OCI-LY7 (cell line): ENCODE measurements at regions not wholly inside any gene's neighbourhood (a gene's known extent, or its start where the extent isn't known, plus 50 kb on each side); places are given as distances from the start of the nearest gene placed in this dataset.

Source experiments
- BruUV-seq: library from RNA; stranded (reverse); fragments of 400-500 nt; replicated peaks from 2 replicates; lab custom pipeline; 2021; lab: Mats Ljungman, UMichigan
- CTCF ChIA-PET: fragments of 300-600 bp; sonication (Branson Sonifier 250); formaldehyde crosslinking; loops from one replicate; lab custom pipeline; 2022; ENCODE audit warnings: antibody characterized with exemption; ENCODE audit not compliant: unreplicated experiment; lab: Charles Lee
- POLR2A ChIA-PET: fragments of 300-600 bp; sonication (Branson Sonifier 250); formaldehyde crosslinking; loops from one replicate; lab custom pipeline; 2022; ENCODE audit warnings: antibody characterized with exemption; lab: Charles Lee
- DNase-seq: peaks from one replicate; pipeline ENCODE4 v3.0.0-alpha.2; 2015; ENCODE audit warnings: low spot score
- H2AFZ ChIP-seq: fragments of 200-600 bp; sonication (generic), shearing (Covaris generic); 2 replicates; pipeline ENCODE4 v1.6.1; 2014; ENCODE audit warnings: mild to moderate bottlenecking, antibody characterized with exemption, low read length, moderate library complexity
- H3K27ac ChIP-seq: fragments of 200-600 bp; sonication (generic); 2 replicates; pipeline ENCODE4 v1.5.1; 2014; ENCODE audit warnings: mixed run types, low read depth, mild to moderate bottlenecking, moderate library complexity, low read length, inconsistent platforms; ENCODE audit not compliant: poor library complexity, severe bottlenecking
- H3K36me3 ChIP-seq: fragments of 200-600 bp; sonication (generic); 2 replicates; pipeline ENCODE4 v1.6.1; 2014; ENCODE audit warnings: mild to moderate bottlenecking, antibody characterized with exemption, low read length, moderate library complexity, mixed read lengths; ENCODE audit not compliant: insufficient read depth
- H3K4me1 ChIP-seq: fragments of 200-600 bp; sonication (generic); 2 replicates; pipeline ENCODE4 v1.5.1; 2014; ENCODE audit warnings: mild to moderate bottlenecking, low read length; ENCODE audit not compliant: insufficient read depth, poor library complexity, severe bottlenecking
- H3K4me2 ChIP-seq: fragments of 200-600 bp; sonication (generic); 2 replicates; pipeline ENCODE4 v1.6.1; 2014; ENCODE audit warnings: mild to moderate bottlenecking, low read length
- H3K4me3 ChIP-seq: fragments of 200-600 bp; sonication (generic); 2 replicates; pipeline ENCODE4 v1.5.1; 2014; ENCODE audit warnings: mild to moderate bottlenecking, low read depth, low read length; ENCODE audit not compliant: poor library complexity, severe bottlenecking
- H3K79me2 ChIP-seq: fragments of 200-600 bp; sonication (generic); 2 replicates; pipeline ENCODE4 v1.6.1; 2016; ENCODE audit warnings: low read depth, mild to moderate bottlenecking, low read length, moderate library complexity, mixed read lengths; ENCODE audit not compliant: insufficient read depth
- H3K9me2 ChIP-seq: fragments of 200-600 bp; sonication (generic); 2 replicates; pipeline ENCODE4 v1.6.1; 2016; ENCODE audit warnings: mild to moderate bottlenecking, low read length, mixed read lengths; ENCODE audit not compliant: insufficient read depth
- H3K9me3 ChIP-seq: fragments of 200-600 bp; sonication (generic); 2 replicates; pipeline ENCODE4 v1.6.1; 2014; ENCODE audit warnings: mild to moderate bottlenecking, mixed run types, low read length, mixed read lengths
- H4K20me1 ChIP-seq: fragments of 200-600 bp; sonication (generic); 2 replicates; pipeline ENCODE4 v1.6.1; 2014; ENCODE audit warnings: mild to moderate bottlenecking, antibody characterized with exemption, low read length, moderate library complexity, mixed read lengths; ENCODE audit not compliant: insufficient read depth
- EZH2phosphoT487 ChIP-seq: fragments of 200-600 bp; sonication (generic); IDR thresholded peaks from 2 replicates; pipeline ENCODE4 v1.6.1; 2018; ENCODE audit warnings: low read depth, borderline replicate concordance, mild to moderate bottlenecking, mixed run types, antibody characterized with exemption, low read length, moderate library complexity, mixed read lengths
- intact Hi-C: fragments of 100-400 bp; cut with micrococcal nuclease; formaldehyde crosslinking; loops from one replicate; pipeline ENCODE4 v1.10.0; 2022; ENCODE audit not compliant: unreplicated experiment
- TF ChIP-seq, protein P1 (sequence below): fragments of 200-600 bp; sonication (generic); conservative IDR thresholded peaks from 2 replicates; pipeline ENCODE4 v1.5.1; 2014; ENCODE audit warnings: mild to moderate bottlenecking, antibody characterized with exemption, low read length, moderate library complexity, mixed read lengths

GRCh38 chr7:26593393-26593792 lies 271.0 kb downstream of the SKAP2 start:
- TF ChIP-seq EZH2phosphoT487: no peak
- TF ChIP-seq, protein P1, sequence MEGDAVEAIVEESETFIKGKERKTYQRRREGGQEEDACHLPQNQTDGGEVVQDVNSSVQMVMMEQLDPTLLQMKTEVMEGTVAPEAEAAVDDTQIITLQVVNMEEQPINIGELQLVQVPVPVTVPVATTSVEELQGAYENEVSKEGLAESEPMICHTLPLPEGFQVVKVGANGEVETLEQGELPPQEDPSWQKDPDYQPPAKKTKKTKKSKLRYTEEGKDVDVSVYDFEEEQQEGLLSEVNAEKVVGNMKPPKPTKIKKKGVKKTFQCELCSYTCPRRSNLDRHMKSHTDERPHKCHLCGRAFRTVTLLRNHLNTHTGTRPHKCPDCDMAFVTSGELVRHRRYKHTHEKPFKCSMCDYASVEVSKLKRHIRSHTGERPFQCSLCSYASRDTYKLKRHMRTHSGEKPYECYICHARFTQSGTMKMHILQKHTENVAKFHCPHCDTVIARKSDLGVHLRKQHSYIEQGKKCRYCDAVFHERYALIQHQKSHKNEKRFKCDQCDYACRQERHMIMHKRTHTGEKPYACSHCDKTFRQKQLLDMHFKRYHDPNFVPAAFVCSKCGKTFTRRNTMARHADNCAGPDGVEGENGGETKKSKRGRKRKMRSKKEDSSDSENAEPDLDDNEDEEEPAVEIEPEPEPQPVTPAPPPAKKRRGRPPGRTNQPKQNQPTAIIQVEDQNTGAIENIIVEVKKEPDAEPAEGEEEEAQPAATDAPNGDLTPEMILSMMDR: no peak
- Histone ChIP-seq H3K4me1 (no peaks in the 10 kb centered on the region), H3K9me2 (no peaks in the 10 kb centered on the region), H4K20me1 (no peaks in the 10 kb centered on the region), H3K27ac (no peak overlapping the region), H3K4me2 (no peak overlapping the region), H3K36me3 (no peaks in the 10 kb centered on the region), H3K9me3 (no peaks in the 10 kb centered on the region), H3K4me3 (no peak overlapping the region), H2AFZ (no peak overlapping the region), H3K79me2 (no peaks in the 10 kb centered on the region)
- DNase-seq: no peak
- POLR2A ChIA-PET: no interaction called here
- BruUV-seq: no TSS peak
- intact Hi-C loops: no loop called here
- CTCF ChIA-PET: no interaction called here

GRCh38 chr7:26593896-26594295 lies 270.5 kb downstream of the SKAP2 start:
- Histone ChIP-seq H4K20me1 (no peaks in the 10 kb centered on the region), H3K79me2 (no peaks in the 10 kb centered on the region), H3K27ac (no peak overlapping the region), H3K4me1 (no peaks in the 10 kb centered on the region), H3K36me3 (no peaks in the 10 kb centered on the region), H3K4me2 (no peak overlapping the region), H2AFZ (no peak overlapping the region), H3K4me3 (no peak overlapping the region), H3K9me3 (no peaks in the 10 kb centered on the region), H3K9me2 (no peaks in the 10 kb centered on the region)
- ChIA-PET CTCF (no interaction called here), POLR2A (interaction anchor here (0.5 kb wide), 1 partner anchor 18 kb away, joined by 3 read pairs; no protein-coding TSS in a partner anchor)
- TF ChIP-seq, protein P1: no peak
- TF ChIP-seq EZH2phosphoT487: no peak
- DNase-seq: no peak
- intact Hi-C loops: no loop called here
- no TSS peak for BruUV-seq

DNA sequence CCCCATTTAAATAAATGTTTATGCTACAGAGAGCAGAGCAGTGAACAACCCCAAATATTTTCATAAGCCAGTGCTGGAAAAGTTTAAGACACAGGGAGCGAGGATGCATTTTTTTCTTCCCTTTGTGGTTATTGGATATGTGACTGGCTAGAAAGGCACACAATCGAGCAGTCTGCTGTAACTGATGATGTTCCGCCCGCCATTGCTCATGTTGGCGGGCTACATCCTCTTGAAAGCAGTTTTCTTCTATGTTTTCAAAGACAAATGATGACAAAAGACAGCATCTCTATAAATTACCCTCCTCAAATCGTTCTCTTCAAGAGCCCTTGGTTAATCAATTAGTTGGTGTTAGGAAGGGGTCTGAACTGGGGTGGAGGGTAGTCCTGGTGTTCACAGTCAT lies 269.8 kb downstream of the SKAP2 start:
- DNase-seq: no peak
- ChIA-PET CTCF (no interaction called here), POLR2A (no interaction called here)
- H2AFZ ChIP-seq: no peak overlapping the region
- intact Hi-C loops: no loop called here
- H3K4me1 ChIP-seq: no peaks in the 10 kb centered on the region
- H3K36me3 ChIP-seq: no peaks in the 10 kb centered on the region
- H3K9me3 ChIP-seq: no peaks in the 10 kb centered on the region
- no peak overlapping the region for H3K4me2 ChIP-seq
- TF ChIP-seq EZH2phosphoT487: no peak
- TF ChIP-seq, protein P1: no peak
- no peak overlapping the region for H3K4me3 ChIP-seq
- H3K9me2 ChIP-seq: no peaks in the 10 kb centered on the region
- no peak overlapping the region for H3K27ac ChIP-seq
- no TSS peak for BruUV-seq
- H3K79me2 ChIP-seq: no peaks in the 10 kb centered on the region
- H4K20me1 ChIP-seq: no peaks in the 10 kb centered on the region
